ENCODE measurements at regions not wholly inside any gene's neighbourhood (a gene's known extent, or its start where the extent isn't known, plus 50 kb on each side); places are given as distances from the start of the nearest gene placed in this dataset.

DNA sequence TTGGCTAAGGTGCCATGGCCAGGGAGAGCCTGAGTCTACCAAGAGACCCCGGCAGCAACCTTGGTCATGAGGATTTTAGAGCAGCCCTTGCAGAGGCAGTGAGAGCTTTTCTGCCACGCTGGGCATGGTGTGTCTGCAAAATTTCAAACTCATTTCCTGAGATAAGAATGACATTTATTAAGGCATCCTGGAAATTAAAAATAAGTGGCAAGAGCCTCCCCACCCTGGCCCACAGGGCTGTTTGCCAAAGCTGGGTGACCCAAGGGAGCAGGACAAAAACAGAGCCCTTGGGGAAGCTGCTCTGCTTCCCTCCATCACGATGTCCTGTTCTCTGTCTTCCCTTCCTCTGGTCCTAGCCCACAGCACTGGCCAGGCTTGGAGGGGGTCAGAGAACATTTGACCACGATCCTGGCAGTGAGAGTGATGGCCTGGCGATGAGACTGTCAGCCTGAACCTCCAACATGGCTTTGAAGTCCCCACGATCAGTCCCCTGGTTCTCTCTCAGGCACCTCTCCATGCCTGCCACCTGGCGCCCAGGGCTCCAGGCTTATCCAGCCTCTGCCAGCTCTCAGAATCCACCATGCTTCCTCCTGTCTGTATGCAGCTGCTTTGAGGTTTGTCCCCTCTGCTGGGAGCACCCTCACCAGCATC, 68.9 kb upstream of the RMDN2 start:
- TF ChIP-seq, protein P1, sequence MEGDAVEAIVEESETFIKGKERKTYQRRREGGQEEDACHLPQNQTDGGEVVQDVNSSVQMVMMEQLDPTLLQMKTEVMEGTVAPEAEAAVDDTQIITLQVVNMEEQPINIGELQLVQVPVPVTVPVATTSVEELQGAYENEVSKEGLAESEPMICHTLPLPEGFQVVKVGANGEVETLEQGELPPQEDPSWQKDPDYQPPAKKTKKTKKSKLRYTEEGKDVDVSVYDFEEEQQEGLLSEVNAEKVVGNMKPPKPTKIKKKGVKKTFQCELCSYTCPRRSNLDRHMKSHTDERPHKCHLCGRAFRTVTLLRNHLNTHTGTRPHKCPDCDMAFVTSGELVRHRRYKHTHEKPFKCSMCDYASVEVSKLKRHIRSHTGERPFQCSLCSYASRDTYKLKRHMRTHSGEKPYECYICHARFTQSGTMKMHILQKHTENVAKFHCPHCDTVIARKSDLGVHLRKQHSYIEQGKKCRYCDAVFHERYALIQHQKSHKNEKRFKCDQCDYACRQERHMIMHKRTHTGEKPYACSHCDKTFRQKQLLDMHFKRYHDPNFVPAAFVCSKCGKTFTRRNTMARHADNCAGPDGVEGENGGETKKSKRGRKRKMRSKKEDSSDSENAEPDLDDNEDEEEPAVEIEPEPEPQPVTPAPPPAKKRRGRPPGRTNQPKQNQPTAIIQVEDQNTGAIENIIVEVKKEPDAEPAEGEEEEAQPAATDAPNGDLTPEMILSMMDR (IDR thresholded peaks at IDR 0.05; ENCODE audit: insufficient read depth, low read depth, low read length) = no peak
- TF ChIP-seq EZH2 (IDR thresholded peaks at IDR 0.05; ENCODE audit: insufficient read depth, low read length) = no peak
